T-cell (primary cell): ENCODE measurements at regions not wholly inside any gene's neighbourhood (a gene's known extent, or its start where the extent isn't known, plus 50 kb on each side); places are given as distances from the start of the nearest gene placed in this dataset.

Experiments used
- ATAC-seq, 4 experiments: fragments of 200-7000 bp in 3 of 4; fragments of 150-1000 bp in 1 of 4; cut with Tn5 transposase; replicated peaks in 1 of 4; 1 replicate in 3 of 4; 2 replicates in 1 of 4; pipeline ENCODE4 v1.10.0; 2021; ENCODE audit warnings: moderate library complexity in 3 of 4, mild to moderate bottlenecking in 2 of 4, moderate number of reproducible peaks in 1 of 4
- CTCF ChIA-PET, 2 donors: fragments of 300-600 bp; sonication (Branson Sonifier 250); formaldehyde crosslinking; loops; one replicate each; lab custom pipeline; 2022; ENCODE audit warnings: antibody characterized with exemption in 2 of 2; lab: Charles Lee
- POLR2A ChIA-PET, 2 donors: fragments of 300-600 bp; sonication (Branson Sonifier 250); formaldehyde crosslinking; loops; one replicate each; lab custom pipeline; 2022; ENCODE audit warnings: antibody characterized with exemption in 2 of 2; lab: Charles Lee
- DNase-seq, 35 experiments: peaks; one replicate each; pipeline versions ENCODE4 v3.0.0 to v3.0.0-alpha.2; 2013 to 2023
- H3K27ac ChIP-seq: one replicate; pipeline ENCODE4 v1.5.1; 2013; ENCODE audit warnings: low read length
- H3K27me3 ChIP-seq, 2 experiments: replicated peaks in 1 of 2; 1 replicate in 1 of 2; 2 replicates in 1 of 2; pipeline versions ENCODE4 v1.6.1 to v1.7.0; 2013; ENCODE audit warnings: low read length in 1 of 2, mixed read lengths in 1 of 2; ENCODE audit not compliant: control insufficient read depth in 2 of 2, insufficient read depth in 2 of 2; ENCODE audit errors: extremely low read depth in 1 of 2
- H3K36me3 ChIP-seq, 2 donors: 1 replicate in 1 of 2; 2 replicates in 1 of 2; pipeline versions ENCODE4 v1.6.1 to v1.7.0; 2013; ENCODE audit warnings: low read length in 1 of 2; ENCODE audit not compliant: control insufficient read depth in 2 of 2, insufficient read depth in 1 of 2; ENCODE audit errors: extremely low read depth in 1 of 2
- H3K4me1 ChIP-seq, 2 experiments: 1 replicate in 1 of 2; 2 replicates in 1 of 2; pipeline versions ENCODE4 v1.6.1 to v1.7.0; 2013; ENCODE audit warnings: low read length in 2 of 2, mixed read lengths in 1 of 2; ENCODE audit not compliant: insufficient read depth in 2 of 2, control insufficient read depth in 1 of 2; ENCODE audit errors: extremely low read depth in 1 of 2
- H3K4me3 ChIP-seq, 2 donors: 1 replicate in 1 of 2; 2 replicates in 1 of 2; pipeline versions ENCODE4 v1.5.1 to v1.7.0; 2013; ENCODE audit warnings: mild to moderate bottlenecking in 2 of 2, low read length in 1 of 2, moderate library complexity in 1 of 2; ENCODE audit not compliant: control insufficient read depth in 1 of 2; ENCODE audit errors: extremely low read depth in 1 of 2
- H3K9me3 ChIP-seq: 2 replicates; pipeline ENCODE4 v1.7.0; 2013
- H3K27ac Mint-ChIP-seq, 2 donors: one replicate each; pipeline ENCODE4 v1.8.0; 2020 to 2021; ENCODE audit warnings: mild to moderate bottlenecking in 2 of 2, mixed read lengths in 2 of 2
- H3K27me3 Mint-ChIP-seq, 2 donors: one replicate each; pipeline ENCODE4 v1.8.0; 2021 to 2022; ENCODE audit warnings: mixed read lengths in 2 of 2
- H3K36me3 Mint-ChIP-seq: one replicate; pipeline ENCODE4 v1.8.0; 2021; ENCODE audit warnings: mixed read lengths
- H3K4me1 Mint-ChIP-seq, 3 donors: one replicate each; pipeline ENCODE4 v1.8.0; 2020 to 2022; ENCODE audit warnings: mixed read lengths in 3 of 3, mild to moderate bottlenecking in 1 of 3
- H3K4me3 Mint-ChIP-seq, 3 donors: one replicate each; pipeline ENCODE4 v1.8.0; 2020 to 2022; ENCODE audit warnings: mild to moderate bottlenecking in 3 of 3, mixed read lengths in 3 of 3, moderate library complexity in 3 of 3
- H3K9me3 Mint-ChIP-seq, 3 donors: one replicate each; pipeline ENCODE4 v1.8.0; 2020 to 2022; ENCODE audit warnings: mixed read lengths in 3 of 3
- WGBS: methylation state at CpG from one replicate; pipeline ENCODE4 v1.1.5; 2013; ENCODE audit warnings: missing lambda C conversion rate; ENCODE audit not compliant: insufficient coverage; 5-methylcytosine and 5-hydroxymethylcytosine counted together

DNA sequence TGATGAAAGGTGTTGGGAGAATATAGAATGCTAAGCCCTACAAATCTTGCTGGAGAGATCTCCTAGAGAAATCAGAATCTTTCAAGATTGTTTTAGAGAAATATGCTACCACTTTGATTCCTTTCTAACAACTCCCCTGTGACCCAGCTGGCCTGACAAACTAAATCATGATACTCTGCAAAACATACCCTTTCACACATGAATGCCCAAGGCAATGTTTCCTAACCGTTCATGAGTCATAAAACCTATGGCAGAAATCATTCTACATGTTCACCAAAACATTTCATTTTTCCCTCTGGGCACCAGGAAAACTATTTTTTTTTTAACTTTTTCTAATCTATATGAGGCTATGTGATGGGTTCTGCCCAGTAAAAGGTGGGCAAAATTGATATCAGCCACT lies 77.8 kb upstream of the SETBP1 start:
- Mint-ChIP-seq H3K36me3 (no peaks in the 10 kb centered on the region), H3K4me3 (no peak overlapping the region), H3K27ac (no peak overlapping the region), H3K27me3 (no peaks in the 10 kb centered on the region), H3K4me1 (no peaks in the 10 kb centered on the region), H3K9me3 (peaks cover 0 to 5% (median 0%) of the 10 kb centered on the region in 3 donors)
- peaks cover 0 to 3% of the 10 kb centered on the region in 2 donors for H3K36me3 ChIP-seq
- no peak for ATAC-seq
- no peaks in the 10 kb centered on the region for H3K27me3 ChIP-seq
- ChIA-PET POLR2A (no interaction called here), CTCF (no interaction called here)
- H3K4me3 ChIP-seq: no peak overlapping the region
- no peaks in the 10 kb centered on the region for H3K9me3 ChIP-seq
- H3K27ac ChIP-seq: no peak overlapping the region
- no CpG with 5 or more reads among the region's 1 CpG for WGBS
- no peak for DNase-seq
- H3K4me1 ChIP-seq: no peaks in the 10 kb centered on the region

DNA sequence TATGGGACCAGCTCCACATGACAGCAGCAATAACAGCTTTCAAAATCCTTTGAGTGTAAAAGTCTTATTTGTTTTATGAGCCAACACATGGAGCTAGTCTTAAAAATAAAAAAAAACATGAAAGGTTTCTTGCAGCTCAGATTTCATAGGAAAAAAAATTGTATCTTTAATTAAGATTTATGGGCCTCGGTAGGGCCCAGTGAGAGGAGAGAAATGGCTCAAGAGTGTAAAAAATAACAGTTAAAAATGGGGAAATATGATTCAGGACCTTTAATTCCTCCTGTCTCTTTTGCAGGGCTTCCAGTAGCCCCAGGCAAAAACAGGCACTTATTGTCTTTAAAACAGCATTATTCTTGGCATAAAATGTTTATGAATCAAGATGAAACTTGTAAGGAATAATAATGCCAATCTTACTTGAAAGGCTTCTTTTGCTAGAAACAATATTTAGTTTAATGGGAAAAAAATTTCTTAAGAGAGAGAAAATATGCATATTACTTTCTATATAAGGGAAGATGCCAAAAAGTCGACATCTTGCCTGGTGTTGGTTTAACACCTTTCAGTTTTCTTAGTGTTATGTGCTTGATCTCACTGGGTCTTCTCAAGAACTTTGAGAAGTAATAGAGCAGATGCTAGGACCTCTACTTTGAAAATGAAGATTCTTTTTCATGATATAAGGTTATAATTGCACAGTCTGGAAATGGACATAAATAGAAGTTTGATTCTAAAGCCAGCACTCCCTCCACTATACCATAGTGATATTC lies 71.3 kb upstream of the SETBP1 start:
- no peak overlapping the region for H3K4me3 Mint-ChIP-seq
- no peaks in the 10 kb centered on the region for H3K27me3 ChIP-seq
- no peak overlapping the region for H3K27ac ChIP-seq
- no peaks in the 10 kb centered on the region for H3K9me3 ChIP-seq
- peaks cover 0 to 2% (median 0%) of the 10 kb centered on the region in 3 donors for H3K9me3 Mint-ChIP-seq
- H3K36me3 ChIP-seq: peaks cover 0 to 3% of the 10 kb centered on the region in 2 donors
- H3K27me3 Mint-ChIP-seq: peaks cover 0 to 3% of the 10 kb centered on the region in 2 donors
- DNase-seq (no peak), ATAC-seq (no peak)
- CTCF ChIA-PET: no interaction called here
- no peak overlapping the region for H3K4me3 ChIP-seq
- H3K4me1 ChIP-seq: no peaks in the 10 kb centered on the region
- POLR2A ChIA-PET: no interaction called here
- H3K4me1 Mint-ChIP-seq: no peaks in the 10 kb centered on the region
- WGBS: 57% methylated on average over 1 of the region's 2 CpGs
- H3K36me3 Mint-ChIP-seq: no peaks in the 10 kb centered on the region
- no peak overlapping the region for H3K27ac Mint-ChIP-seq

GRCh38 chr18:44620812-44621211 lies 59.9 kb upstream of the SETBP1 start:
- H3K27me3 ChIP-seq: no peaks in the 10 kb centered on the region
- no peak overlapping the region for H3K27ac Mint-ChIP-seq
- WGBS: no CpG with 5 or more reads among the region's 1 CpG
- no peak for ATAC-seq
- H3K9me3 Mint-ChIP-seq: peaks cover 6 to 16% (median 10%) of the 10 kb centered on the region in 3 donors
- H3K27me3 Mint-ChIP-seq: peaks cover 3 to 9% of the 10 kb centered on the region in 2 donors
- peaks cover 0 to 2% of the 10 kb centered on the region in 2 experiments for H3K4me1 ChIP-seq
- ChIA-PET CTCF (no interaction called here), POLR2A (no interaction called here)
- no peaks in the 10 kb centered on the region for H3K36me3 Mint-ChIP-seq
- H3K9me3 ChIP-seq: no peaks in the 10 kb centered on the region
- no peaks in the 10 kb centered on the region for H3K4me1 Mint-ChIP-seq
- H3K4me3 ChIP-seq: no peak overlapping the region
- H3K27ac ChIP-seq: no peak overlapping the region
- H3K36me3 ChIP-seq: no peaks in the 10 kb centered on the region
- no peak overlapping the region for H3K4me3 Mint-ChIP-seq
- no peak for DNase-seq

GRCh38 chr18:44624052-44624451 lies 56.6 kb upstream of the SETBP1 start:
- no peaks in the 10 kb centered on the region for H3K4me1 Mint-ChIP-seq
- no peak for ATAC-seq
- DNase-seq: no peak
- H3K9me3 Mint-ChIP-seq: peaks cover 0 to 3% (median 0%) of the 10 kb centered on the region in 3 donors
- Histone ChIP-seq H3K4me3 (no peak overlapping the region), H3K36me3 (no peaks in the 10 kb centered on the region), H3K9me3 (no peaks in the 10 kb centered on the region), H3K27me3 (no peaks in the 10 kb centered on the region), H3K27ac (no peak overlapping the region), H3K4me1 (peaks cover 0 to 2% of the 10 kb centered on the region in 2 experiments)
- no peaks in the 10 kb centered on the region for H3K36me3 Mint-ChIP-seq
- peaks cover 0 to 3% of the 10 kb centered on the region in 2 donors for H3K27me3 Mint-ChIP-seq
- CTCF ChIA-PET: no interaction called here
- POLR2A ChIA-PET: no interaction called here
- no peak overlapping the region for H3K4me3 Mint-ChIP-seq
- H3K27ac Mint-ChIP-seq: no peak overlapping the region

- CTCF ChIA-PET: no interaction called here
- no peaks in the 10 kb centered on the region for H3K4me1 Mint-ChIP-seq
- H3K36me3 ChIP-seq: no peaks in the 10 kb centered on the region
Observed at GRCh38 chr18:44625386-44625785, 55.3 kb upstream of the SETBP1 start.

DNA sequence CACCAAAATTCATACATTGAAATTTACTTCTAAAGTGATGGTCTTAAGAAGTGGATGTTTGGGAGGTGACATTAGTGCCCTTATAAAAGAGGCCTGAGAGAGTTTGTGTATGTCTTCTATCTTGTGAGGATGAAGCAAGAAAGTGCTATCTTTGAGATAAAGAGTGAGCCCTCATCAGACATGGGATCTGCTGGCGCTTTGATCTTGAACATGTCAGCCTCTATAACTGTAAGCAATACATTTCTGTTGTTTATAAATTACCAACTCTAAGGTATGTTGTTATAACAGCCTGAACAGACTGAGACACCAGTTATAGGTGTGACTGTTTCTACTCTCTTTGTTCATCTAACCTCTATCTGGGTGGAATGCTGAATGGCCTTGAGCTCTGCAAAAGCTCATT lies 54.5 kb upstream of the SETBP1 start:
- ATAC-seq: no peak
- no CpG with 5 or more reads among the region's 1 CpG for WGBS
- POLR2A ChIA-PET: no interaction called here
- no peak overlapping the region for H3K4me3 Mint-ChIP-seq
- Histone ChIP-seq H3K9me3 (no peaks in the 10 kb centered on the region), H3K4me3 (no peak overlapping the region), H3K27ac (no peak overlapping the region), H3K36me3 (no peaks in the 10 kb centered on the region), H3K27me3 (no peaks in the 10 kb centered on the region), H3K4me1 (peaks cover 0 to 2% of the 10 kb centered on the region in 2 experiments)
- no peaks in the 10 kb centered on the region for H3K36me3 Mint-ChIP-seq
- no peaks in the 10 kb centered on the region for H3K27me3 Mint-ChIP-seq
- CTCF ChIA-PET: no interaction called here
- no peaks in the 10 kb centered on the region for H3K9me3 Mint-ChIP-seq
- no peaks in the 10 kb centered on the region for H3K4me1 Mint-ChIP-seq
- no peak for DNase-seq
- no peak overlapping the region for H3K27ac Mint-ChIP-seq

More at GRCh38 chr18:44625386-44625785, 55.3 kb upstream of the SETBP1 start:
- Histone ChIP-seq H3K4me3 (no peak overlapping the region), H3K9me3 (no peaks in the 10 kb centered on the region), H3K4me1 (peaks cover 0 to 2% of the 10 kb centered on the region in 2 experiments), H3K27me3 (no peaks in the 10 kb centered on the region), H3K27ac (no peak overlapping the region)
- no peaks in the 10 kb centered on the region for H3K36me3 Mint-ChIP-seq
- no peak overlapping the region for H3K4me3 Mint-ChIP-seq
- H3K9me3 Mint-ChIP-seq: no peaks in the 10 kb centered on the region
- no peak overlapping the region for H3K27ac Mint-ChIP-seq
- POLR2A ChIA-PET: no interaction called here
- DNase-seq (no peak), ATAC-seq (no peak)
- WGBS: 61% methylated on average over 2 of the region's 3 CpGs
- H3K27me3 Mint-ChIP-seq: no peaks in the 10 kb centered on the region
